ENCODE measurements at regions not wholly inside any gene's neighbourhood (a gene's known extent, or its start where the extent isn't known, plus 50 kb on each side); places are given as distances from the start of the nearest gene placed in this dataset.
"Not testable (repeated sequence)": the region's sequence is repeated elsewhere in the genome, so short reads cannot be mapped to it uniquely, and the experiment has no call there.

DNA sequence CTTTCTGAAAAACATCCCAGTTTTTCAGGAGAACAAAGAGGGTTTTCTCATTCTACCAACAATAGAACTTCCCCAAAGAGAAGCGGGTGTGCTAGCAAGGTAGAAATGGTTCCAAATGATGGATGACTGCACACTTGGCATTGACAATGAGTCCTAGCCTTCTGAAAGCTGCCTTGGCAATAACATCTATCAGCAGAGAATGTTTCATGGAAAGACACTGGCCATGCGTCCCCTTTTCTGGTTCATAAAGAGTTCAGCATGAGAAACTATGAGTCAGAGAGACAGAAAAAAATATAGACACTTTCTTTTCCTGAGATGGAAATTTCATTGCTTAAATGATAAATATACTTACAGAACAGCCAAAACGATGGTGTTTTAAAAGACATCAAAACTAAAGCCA lies 236.9 kb upstream of the PRKX start:
- H3K27ac Mint-ChIP-seq, result no peak overlapping the region
- H3K4me3 Mint-ChIP-seq, result no peak overlapping the region
- no peak for DNase-seq (ENCODE audit: low spot score in 2 of 2)
- no peak for ATAC-seq
- H3K4me1 Mint-ChIP-seq, result no peaks in the 10 kb centered on the region
- no peaks in the 10 kb centered on the region for H3K9me3 Mint-ChIP-seq
- H3K36me3 Mint-ChIP-seq, result no peaks in the 10 kb centered on the region

DNA sequence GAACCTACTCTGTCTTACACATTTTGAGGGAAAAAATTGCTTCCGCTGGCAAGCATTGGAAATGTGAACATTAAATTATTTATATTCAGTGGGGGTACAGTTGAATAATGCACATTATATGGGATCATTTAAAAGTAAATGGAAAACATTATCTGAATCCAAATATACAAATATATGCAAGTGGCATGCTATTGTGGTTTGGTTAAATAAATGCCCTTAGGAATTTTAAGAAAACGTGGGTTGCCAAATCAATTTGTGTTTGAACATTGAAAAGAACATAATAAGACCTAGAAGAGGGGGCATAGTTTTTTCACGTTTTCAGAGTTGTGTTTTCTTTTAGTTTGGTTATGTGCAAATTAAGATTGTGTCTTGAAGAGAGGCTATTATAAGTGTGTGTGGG lies 230.5 kb upstream of the PRKX start:
- no peaks in the 10 kb centered on the region for H3K4me1 Mint-ChIP-seq
- H3K4me3 Mint-ChIP-seq, result no peak overlapping the region
- ATAC-seq (no peak), DNase-seq (ENCODE audit: low spot score in 2 of 2) (no peak)
- H3K9me3 Mint-ChIP-seq, result peaks cover 2% of the 10 kb centered on the region
- no peaks in the 10 kb centered on the region for H3K36me3 Mint-ChIP-seq
- no peak overlapping the region for H3K27ac Mint-ChIP-seq

DNA sequence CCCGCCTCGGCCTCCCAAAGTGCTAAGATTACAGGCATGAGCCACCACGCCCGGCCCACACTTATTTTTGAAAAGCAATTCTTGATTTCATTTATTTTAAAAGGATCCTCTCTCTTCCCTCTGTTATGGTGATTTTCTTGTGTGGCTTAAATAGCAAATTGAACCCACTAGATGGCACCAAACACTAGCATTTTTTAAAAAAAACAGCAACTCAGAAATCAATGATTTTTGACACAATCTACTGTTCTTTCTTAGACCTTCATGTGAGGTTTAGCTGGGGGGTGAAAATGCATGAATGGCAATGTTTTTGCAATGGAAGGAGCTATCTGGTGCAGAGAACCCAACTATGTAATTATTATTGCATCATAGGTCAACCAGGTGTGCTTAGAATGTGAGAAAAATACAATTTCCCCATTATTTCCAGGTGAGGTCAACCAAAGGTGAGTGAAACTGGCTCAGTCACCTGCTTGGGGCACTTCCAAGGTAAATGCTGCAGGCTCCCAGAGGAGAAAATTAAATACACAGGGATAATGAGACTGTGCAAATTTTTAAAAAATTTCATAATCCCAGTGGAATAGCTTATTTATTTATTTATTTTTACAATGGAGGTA lies 226.7 kb upstream of the PRKX start:
- H3K36me3 Mint-ChIP-seq, result no peaks in the 10 kb centered on the region
- no peak for DNase-seq (ENCODE audit: low spot score in 2 of 2)
- no peak for ATAC-seq
- no peak overlapping the region for H3K4me3 Mint-ChIP-seq
- H3K9me3 Mint-ChIP-seq, result peaks cover 2% of the 10 kb centered on the region
- no peak overlapping the region for H3K27ac Mint-ChIP-seq
- H3K4me1 Mint-ChIP-seq, result no peaks in the 10 kb centered on the region

DNA sequence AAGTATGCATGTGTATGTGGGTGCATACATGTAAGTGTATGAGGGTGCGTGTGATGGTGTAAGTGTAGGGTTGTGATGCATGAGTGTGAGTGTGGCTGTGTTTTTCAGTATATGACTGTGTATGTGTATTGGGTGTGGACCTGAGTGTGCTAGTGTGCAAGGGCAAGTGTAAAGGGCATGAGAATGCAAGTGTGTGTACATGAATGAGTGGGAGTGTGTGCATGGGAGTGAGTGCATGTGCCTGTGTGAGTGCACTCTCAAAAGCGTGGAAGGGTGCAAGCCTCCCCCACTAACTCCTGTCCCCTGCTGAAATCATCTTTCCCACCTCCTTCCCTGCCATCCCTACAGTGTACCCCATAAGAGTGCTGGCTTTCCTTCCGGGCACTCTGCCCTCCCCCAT lies 225.1 kb upstream of the PRKX start:
- DNase-seq (ENCODE audit: low spot score in 2 of 2) (no peak), ATAC-seq (no peak)
- Mint-ChIP-seq H3K4me3 (no peak overlapping the region), H3K4me1 (no peaks in the 10 kb centered on the region), H3K36me3 (no peaks in the 10 kb centered on the region), H3K9me3 (peaks cover 2% of the 10 kb centered on the region), H3K27ac (no peak overlapping the region)

DNA sequence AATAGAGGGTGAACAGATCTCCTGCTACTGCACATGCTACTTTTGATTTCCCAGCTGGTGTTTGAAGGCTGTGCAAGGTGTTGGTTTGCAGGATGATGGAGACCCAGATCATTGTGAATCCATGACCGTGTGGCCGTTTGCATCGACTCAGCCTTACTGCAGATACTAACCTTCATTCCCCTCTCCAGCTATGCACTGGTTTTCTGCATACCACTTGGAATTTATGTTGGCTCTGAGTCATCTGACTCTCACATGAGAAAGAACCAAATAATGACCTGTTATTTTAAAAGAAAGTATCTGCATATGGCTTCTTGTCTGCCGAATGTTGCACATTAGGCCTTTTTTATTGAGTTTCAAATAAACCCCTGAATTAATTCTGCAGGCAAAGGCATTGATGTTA lies 221.7 kb upstream of the PRKX start:
- H3K36me3 Mint-ChIP-seq; H3K27ac Mint-ChIP-seq; H3K9me3 Mint-ChIP-seq; DNase-seq (ENCODE audit: low spot score in 2 of 2); H3K4me1 Mint-ChIP-seq; ATAC-seq; H3K4me3 Mint-ChIP-seq: not testable (repeated sequence)

DNA sequence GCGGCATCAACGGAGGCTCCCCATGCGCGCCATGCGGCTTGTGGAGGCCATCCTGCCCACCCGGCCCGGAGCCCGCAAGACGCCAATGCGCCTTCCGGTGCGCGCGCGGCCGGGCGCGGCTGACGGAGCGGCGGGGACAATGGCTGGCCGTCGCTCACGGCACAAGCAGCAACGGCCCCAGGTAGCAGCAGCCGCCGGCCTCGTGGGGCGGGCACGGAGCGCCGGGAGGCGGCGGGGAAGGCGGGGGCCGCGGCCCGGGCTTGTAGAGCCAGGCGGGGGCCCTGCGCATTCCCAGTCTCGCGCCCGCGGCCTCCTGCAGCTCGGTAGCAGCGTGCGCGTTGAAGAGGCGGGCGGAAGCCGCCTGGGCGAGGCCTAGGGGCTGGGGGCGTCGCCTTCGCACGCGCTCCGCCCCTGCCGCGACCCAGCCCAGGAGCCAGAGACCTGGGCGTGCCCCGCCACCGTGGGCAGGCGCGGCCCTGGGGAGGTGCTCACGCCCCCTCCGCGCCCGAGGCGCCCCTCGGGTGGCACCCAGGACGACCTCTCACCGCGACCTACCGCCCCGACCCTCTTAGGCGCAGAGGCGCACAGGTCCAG lies 207.1 kb upstream of the PRKX start:
- not testable (repeated sequence) for DNase-seq (ENCODE audit: low spot score in 2 of 2); H3K4me1 Mint-ChIP-seq; H3K9me3 Mint-ChIP-seq; H3K36me3 Mint-ChIP-seq; H3K27ac Mint-ChIP-seq; H3K4me3 Mint-ChIP-seq
- ATAC-seq, result peak; percentile 98

DNA sequence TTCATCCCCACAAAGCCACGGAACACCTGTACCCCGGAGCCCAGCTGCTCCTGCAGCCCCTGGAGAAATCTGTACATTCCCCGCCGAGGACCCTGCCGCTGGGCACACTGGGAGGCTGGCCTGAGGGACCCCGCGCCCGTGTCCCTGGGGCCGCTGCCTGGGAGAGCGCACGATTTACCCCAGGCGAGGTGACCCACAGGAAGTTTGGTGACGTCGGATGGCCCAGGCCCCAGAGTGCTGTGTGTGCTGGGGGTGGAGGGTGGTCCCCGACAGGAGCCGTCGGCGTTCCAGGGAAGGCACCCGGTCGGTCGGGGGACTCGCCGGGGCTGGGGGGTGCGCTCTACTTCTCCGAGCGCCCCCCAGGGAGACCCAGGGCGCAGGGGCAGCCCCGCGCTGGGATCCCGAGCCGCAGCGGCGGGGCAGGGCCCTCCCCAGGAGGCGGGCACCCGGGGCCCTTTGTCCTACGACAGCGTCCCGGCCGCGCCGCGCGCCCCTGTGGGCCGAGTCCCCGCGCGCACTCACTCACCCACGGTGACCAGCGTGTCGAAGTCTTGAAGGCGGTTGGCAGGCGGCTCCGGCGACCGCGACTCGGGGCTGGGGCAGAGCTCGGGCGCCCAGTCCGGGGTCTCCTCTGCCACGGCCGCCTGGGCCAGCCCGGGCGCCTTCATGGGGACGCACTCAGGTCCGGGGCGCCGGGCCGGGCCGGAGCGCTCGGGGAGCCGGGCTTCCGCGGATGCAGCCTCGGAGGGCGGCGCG lies 206.4 kb upstream of the PRKX start:
- H3K4me3 Mint-ChIP-seq; H3K4me1 Mint-ChIP-seq; DNase-seq (ENCODE audit: low spot score in 2 of 2); H3K36me3 Mint-ChIP-seq; H3K9me3 Mint-ChIP-seq; H3K27ac Mint-ChIP-seq: not testable (repeated sequence)
- ATAC-seq, result peak; percentile 63

DNA sequence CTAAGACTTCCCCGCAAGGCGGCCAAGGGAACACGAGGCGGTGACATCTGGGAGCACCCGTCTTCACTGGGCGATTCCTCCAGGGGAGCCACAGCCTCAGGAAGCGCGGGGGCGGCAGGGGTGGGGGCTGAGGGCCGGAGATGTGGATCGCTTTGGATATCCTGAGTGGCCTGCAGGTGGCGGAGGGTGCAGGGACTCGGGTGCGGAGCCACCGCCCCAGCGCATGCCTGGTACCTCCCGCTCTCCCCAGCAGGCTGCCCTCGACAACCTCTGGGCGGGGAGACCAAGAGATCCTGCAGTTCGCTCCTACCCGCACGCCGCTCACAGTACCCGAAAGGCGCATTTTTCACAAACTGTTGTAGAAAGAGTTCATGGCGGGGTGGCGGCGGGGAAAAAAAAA lies 201.4 kb upstream of the PRKX start:
- not testable (repeated sequence) for H3K9me3 Mint-ChIP-seq; H3K36me3 Mint-ChIP-seq; H3K27ac Mint-ChIP-seq; DNase-seq (ENCODE audit: low spot score in 2 of 2); H3K4me1 Mint-ChIP-seq; H3K4me3 Mint-ChIP-seq; ATAC-seq

DNA sequence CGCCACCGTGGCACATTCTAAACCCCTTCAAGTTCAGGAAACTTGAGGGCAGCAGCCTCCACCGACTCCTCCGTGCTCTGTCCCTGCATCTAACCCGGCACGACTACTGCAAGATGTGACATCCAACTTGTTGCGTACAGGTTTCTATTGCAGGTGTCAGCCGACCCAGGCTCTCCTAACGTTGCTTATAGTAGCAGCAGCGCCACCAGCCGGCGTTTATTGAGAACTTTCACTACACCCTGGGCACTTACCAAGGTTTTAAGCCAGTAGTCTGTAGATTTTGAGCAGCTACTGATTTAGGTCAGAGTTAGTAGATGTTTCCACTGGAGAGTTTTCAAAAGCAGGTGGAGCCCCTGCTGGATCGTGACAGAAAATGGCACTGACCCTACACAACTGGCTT lies 200.6 kb upstream of the PRKX start:
- H3K36me3 Mint-ChIP-seq; H3K27ac Mint-ChIP-seq; H3K4me1 Mint-ChIP-seq; DNase-seq (ENCODE audit: low spot score in 2 of 2); H3K4me3 Mint-ChIP-seq; H3K9me3 Mint-ChIP-seq: not testable (repeated sequence)
- peak; percentile 36 for ATAC-seq

DNA sequence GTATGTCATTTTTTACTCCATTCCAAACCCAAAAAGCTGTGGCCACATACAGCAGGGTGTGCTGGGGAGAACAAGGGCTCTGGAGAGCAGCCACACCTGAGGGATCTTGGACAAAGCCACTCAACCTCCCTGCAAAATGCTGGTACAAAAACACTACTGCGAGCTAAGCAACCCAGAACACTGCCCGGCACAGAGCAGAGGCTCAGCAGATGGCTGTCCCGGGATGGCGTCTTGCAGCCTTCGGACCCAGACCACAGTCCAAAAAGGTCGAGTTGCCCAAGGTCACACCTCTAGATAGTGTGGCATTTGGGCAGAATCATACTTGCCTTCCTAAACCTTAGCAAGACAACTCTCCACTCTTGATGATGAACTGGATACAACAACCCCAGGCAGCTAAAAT lies 197.6 kb upstream of the PRKX start:
- DNase-seq (ENCODE audit: low spot score in 2 of 2); H3K9me3 Mint-ChIP-seq; H3K4me1 Mint-ChIP-seq; H3K4me3 Mint-ChIP-seq; H3K27ac Mint-ChIP-seq; H3K36me3 Mint-ChIP-seq; ATAC-seq: not testable (repeated sequence)

DNA sequence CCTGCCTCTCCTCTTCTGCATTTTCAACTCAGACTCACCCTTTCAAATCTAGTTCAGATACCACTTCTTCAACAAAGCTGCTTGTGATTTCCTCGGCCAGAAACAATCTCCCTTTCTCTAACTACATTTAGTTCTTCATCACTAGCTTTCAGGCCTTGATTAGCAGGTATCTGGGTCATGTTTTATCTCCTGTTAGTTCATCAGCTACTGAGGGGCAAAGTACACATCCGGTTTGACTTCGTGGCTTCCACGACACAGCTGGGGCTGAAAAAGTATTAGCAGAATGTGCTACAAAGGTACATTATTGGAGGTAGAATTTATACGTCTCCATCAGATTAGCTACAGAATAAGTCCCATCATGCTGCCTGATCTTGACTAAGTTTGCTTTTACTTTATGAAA lies 197.2 kb upstream of the PRKX start:
- not testable (repeated sequence) for DNase-seq (ENCODE audit: low spot score in 2 of 2); ATAC-seq; H3K27ac Mint-ChIP-seq; H3K4me3 Mint-ChIP-seq; H3K9me3 Mint-ChIP-seq; H3K36me3 Mint-ChIP-seq; H3K4me1 Mint-ChIP-seq

DNA sequence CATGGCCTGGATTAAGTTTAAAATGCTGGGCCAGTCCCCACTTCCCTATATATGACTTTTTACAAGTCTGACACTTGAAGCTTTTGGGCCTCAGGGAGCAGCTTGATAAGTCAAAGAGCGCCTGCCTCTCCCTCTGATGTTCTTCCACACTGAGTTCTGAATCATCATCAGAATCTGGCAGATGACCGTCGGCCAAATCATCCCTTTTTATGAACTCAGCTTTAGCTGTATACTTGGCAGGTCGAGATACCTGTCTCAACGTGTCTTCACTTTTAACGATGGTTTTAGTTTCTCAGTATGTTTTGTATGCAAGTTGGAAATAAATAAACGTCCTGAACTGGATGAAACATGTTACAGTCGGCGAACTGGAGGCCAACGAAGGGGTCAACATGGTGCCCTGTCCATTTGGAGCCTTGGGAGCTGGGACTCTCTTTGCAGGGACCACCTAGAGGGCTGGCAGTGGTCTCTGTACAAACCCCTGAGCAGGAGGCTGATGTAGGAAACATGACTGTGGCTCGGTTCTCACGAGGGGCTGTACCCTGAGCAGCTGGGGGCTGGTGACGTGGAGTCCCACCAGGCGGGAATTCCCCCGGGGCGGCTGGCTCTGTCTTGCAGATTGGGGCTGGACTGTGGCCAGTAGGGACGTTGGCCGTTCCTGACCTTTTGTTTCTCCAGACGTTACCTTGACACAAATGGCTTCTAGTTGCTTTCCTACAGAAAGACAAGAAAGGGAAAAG lies 192.2 kb upstream of the PRKX start:
- DNase-seq (ENCODE audit: low spot score in 2 of 2); H3K4me3 Mint-ChIP-seq; H3K4me1 Mint-ChIP-seq; H3K27ac Mint-ChIP-seq; H3K36me3 Mint-ChIP-seq; H3K9me3 Mint-ChIP-seq; ATAC-seq: not testable (repeated sequence)

DNA sequence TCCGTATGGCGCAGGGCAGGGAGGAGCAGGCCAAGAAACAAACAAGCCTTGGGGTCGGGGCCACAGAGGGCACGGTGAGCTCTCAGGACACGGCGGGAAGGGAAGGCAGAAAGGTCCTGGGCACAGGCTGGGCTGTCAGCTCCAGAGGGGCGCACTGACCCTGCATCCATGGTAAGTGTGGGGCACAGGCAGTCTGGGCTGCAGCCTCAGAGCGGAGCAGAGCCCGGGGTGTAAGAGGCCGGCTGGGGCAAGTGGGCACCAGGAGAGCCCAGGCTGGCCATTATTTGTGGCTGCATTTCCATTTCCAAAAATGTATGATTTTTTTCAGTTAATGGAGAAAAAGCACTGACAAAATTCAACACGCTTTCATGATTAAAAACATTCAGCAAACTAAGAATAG lies 188.8 kb upstream of the PRKX start:
- not testable (repeated sequence) for H3K9me3 Mint-ChIP-seq, H3K4me1 Mint-ChIP-seq, ATAC-seq, H3K36me3 Mint-ChIP-seq, H3K27ac Mint-ChIP-seq, H3K4me3 Mint-ChIP-seq
- peak in 1 of 2 donors; percentile 0 for DNase-seq (ENCODE audit: low spot score in 2 of 2)

DNA sequence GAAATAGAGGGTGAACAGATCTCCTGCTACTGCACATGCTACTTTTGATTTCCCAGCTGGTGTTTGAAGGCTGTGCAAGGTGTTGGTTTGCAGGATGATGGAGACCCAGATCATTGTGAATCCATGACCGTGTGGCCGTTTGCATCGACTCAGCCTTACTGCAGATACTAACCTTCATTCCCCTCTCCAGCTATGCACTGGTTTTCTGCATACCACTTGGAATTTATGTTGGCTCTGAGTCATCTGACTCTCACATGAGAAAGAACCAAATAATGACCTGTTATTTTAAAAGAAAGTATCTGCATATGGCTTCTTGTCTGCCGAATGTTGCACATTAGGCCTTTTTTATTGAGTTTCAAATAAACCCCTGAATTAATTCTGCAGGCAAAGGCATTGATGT lies 183.3 kb upstream of the PRKX start:
- H3K4me3 Mint-ChIP-seq; H3K9me3 Mint-ChIP-seq; H3K36me3 Mint-ChIP-seq; H3K4me1 Mint-ChIP-seq; ATAC-seq; DNase-seq (ENCODE audit: low spot score in 2 of 2); H3K27ac Mint-ChIP-seq: not testable (repeated sequence)

DNA sequence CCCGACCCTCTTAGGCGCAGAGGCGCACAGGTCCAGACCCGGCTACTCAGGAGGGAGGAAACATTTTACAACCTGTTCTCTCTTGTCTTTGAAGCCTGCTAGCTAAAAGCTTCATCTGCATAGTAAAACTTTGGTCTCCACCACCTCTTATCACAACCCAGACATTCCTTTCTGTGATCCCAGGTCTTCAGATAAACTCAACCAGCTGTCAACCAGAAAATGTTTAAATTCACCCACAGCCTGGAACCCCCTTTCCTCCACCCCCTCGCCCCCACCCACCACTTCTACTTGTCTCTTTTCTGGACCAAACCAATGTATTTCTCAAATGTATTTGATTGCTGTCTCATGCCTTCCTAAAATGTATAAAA lies 169.1 kb upstream of the PRKX start:
- peak in 1 of 2 donors; percentile 17 for DNase-seq (ENCODE audit: low spot score in 2 of 2)
- not testable (repeated sequence) for H3K9me3 Mint-ChIP-seq, H3K27ac Mint-ChIP-seq, H3K4me3 Mint-ChIP-seq, H3K36me3 Mint-ChIP-seq, ATAC-seq, H3K4me1 Mint-ChIP-seq
